Effector CD4-positive, alpha-beta T cell (primary cell): ENCODE measurements at regions not wholly inside any gene's neighbourhood (a gene's known extent, or its start where the extent isn't known, plus 50 kb on each side); places are given as distances from the start of the nearest gene placed in this dataset.

Experiments used
- DNase-seq: peaks from one replicate; pipeline ENCODE4 v3.0.0-alpha.2; 2020

DNA sequence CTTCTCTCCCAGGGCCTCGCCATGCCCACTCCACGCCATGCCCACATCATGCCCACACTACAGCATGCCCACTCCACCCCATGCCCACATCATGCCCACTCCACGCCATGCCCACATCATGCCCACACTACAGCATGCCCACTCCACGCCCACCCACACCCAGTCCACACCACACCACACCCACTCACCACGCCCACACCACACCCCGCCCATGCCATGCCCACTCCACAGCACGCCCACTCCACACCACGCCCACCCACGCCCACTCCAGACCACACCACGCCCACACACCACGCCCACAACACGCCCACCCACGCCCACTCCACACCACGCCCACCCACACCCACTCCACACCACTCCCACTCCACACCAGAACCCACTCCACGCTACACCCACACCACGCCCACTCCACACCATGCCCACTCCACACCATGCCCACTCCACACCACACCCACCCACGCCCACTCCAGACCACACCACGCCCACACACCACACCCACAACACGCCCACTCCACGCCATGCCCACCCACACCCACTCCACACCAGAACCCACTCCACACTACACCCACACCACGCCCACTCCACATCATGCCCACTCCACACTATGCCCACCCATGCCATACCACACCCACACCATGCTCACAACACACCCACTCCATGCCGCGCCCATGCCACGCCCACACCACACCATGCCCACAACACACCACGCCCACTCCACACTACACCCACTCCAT, 88.6 kb downstream of the ERMARD start:
- DNase-seq = no peak

DNA sequence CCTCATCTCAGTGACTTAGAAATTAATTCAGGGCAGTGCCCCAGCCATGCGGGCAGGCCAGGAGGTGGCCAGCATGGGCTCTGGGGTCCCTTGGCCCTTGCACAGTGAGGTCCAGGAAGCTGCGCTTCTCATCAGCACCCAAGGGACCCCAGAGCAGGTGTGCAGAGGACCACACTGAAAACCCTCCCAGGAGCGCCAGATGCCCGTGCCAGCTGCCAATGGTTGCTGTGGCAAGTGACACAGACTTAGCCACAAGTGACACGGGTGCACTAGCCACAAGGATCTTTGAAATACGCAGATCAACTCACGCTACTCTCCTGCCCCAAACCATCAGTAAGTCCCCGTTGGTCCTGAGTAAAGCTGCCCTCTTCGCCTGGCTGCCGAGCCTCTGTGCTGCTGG, 88.1 kb downstream of the ERMARD start:
- DNase-seq = no peak

DNA sequence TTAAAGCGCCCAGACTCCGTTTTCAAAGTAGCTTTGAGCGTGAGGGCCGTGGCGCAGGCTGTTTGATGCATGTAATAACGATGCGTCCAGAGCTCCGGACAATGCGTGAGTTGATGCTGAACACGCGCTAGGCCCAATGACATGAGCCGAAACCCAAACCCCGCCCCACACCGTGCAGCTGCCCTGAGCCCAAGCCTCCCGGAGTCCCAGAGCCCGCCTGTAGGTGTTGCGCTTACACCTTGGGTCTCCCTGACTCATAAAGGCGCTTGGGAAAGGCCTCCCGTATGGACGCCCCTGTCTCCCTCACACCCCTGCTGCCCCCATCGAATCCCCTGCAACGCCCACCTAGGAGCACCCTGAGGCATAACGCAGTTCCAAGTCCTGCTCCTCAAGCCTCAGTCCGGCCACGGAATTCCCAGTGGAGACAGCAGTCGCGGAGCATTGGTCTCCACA, 87.6 kb downstream of the ERMARD start:
- no peak for DNase-seq

DNA sequence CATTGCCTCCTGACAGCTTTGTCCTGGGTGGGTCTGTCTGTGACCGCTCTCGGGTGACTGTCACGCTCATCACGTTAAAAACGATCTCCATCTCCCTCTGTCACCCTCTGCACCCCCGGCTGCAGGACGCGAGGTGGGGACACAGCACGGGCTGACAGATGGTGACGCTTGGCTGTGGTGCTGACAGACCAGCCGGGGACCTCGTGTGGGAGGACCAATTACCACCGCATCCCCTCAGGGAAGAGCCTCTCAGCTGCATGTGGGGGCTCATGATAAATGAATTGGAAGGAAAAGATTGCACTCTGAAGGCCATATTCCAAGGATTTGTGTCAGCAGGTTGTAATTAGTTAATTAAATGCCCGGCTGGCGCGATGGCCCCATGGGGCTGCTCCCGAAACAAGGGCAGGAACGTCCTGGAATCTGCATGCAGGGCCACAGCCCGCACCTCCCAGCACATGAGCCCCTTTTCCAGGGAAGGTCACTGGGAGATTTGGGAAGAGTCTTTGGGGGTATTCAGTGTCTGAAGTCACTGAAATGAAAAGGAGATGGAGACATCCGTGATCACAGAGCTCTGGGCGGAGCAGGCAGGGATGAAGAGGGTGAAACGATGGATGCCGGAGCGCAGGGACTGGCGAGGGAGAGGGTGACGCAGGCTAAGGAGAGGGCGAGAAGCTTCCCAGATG, 87.1 kb downstream of the ERMARD start:
- DNase-seq = no peak

DNA sequence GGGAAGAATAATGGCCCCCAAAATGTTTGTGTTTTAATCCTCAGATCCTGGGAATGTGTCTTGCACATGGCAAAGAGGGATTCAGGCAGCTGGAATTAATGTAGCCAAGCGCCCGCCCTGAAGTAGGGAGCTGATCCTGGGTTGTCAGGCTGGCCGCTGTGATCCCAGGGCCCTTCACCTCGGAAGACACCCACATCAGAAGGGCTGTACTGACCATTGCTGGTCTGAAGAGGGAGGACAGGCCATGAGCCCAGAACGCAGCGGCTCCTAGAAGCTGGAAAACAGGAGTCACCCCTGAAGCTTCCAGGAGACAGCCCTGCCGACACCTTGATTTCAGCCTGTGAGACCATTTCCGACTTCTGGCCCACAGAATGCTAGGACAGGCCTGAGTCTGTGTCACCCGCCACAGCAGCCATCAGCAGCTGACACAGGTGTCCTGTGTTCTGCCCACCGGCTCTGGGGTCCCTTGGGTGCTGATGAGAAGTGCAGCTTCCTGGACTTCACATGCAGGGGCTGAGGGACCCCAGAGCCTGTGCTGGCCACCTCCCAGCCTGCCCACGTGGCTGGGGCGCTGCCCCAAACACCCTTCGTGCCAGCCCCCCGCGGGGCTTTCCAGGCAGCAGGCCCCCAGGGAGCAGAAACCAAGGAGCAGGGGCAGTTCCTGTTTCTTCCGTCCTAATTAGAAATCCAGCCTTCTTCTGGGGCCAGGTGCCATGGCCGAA, 86.3 kb downstream of the ERMARD start:
- DNase-seq = no peak

DNA sequence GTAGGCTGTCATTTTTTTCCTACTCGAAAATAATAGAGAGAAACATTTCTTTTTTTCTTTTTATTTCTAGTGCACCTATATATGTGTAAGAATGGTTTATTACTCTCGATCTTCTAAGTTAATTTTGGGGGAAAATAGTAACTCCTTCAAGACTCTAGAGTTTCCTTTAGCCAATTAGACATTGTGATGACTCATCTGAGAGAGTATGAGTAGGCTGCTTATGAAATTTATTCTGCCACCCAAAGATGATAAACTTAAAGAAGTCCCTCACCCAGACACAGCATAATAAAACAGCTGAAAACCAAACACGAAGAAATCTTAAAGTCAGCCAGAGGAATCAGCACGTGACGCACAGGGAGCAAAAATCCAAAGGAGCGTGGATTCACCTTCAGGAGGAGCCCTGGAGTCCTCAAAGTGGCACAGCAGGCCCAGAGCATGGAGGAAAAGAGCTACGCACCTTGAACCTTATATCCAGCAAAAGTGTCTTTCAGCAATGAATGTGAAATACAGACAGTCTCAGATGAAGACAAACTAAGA, 81.9 kb downstream of the ERMARD start:
- DNase-seq = no peak

DNA sequence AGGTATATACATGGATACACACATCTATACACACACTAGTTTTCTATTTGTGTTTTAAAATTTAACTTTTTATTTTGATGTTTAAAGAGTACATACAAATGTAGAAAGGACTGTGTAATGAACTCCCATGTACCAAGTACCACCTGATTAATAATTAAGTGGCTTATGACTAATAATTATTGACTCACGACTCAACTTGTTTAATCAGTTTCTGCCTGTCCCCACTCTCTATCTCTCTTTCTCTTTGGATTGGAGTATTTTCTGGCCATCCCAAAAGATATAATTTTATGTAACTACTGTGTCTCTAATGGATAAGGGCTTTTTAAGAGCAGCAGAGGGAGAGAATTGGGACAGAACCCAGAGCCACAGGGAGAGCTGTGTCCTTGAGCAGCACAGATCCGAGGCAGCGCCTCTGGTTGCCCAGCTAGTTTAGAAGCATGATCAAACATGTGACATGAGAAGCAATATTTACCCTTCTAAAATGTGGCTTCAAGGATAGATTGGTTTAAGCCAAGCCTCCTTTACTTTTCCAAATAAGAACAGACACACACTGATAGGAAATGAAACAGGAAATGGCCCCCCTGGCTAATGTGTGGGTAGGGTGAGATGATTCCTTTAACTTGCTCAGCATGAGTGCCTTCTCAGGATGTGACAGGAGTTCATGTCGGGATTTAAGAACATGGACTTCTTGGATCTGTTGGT, 81.0 kb downstream of the ERMARD start:
- no peak for DNase-seq

DNA sequence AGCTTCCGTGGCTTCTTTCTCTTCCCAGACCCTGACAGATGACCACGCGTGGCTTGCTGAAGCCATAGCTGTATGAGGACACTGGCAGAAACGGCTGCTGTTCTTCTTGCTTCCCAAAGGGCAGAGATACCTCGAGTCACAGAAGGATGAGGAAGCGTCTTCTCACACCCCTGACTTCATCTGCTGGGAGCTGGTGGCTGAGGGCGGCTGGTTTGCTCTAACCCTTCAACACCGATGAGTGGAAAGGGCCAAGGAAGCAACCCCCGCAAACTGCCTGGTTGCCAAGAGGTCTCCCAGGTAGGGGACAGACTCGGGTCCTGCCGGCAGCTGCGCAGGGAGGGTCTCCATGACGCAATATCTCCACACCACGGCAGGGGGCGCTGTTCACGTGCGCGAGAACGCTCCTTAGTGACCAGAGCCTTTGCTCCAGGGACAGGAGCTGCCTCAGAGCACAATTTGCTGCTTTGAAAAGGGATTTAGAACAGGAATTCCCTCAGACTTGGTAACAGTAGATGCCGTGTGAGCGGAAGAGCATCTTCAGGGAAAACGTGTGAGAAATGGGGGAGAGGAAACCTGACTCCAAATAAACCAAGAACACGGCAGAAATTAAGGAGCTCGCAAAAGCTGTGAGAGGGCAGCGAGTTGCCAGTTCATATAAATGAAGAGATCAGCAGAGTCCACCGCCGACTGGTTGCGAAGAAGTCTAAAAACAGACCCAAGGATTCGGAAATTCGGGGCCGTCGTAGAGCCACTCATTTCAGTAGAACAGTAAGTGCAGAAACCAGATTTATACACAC, 80.2 kb downstream of the ERMARD start:
- peak; percentile 60 for DNase-seq
